IPS DF 19.7 (cell line): ENCODE measurements at regions not wholly inside any gene's neighbourhood (a gene's known extent, or its start where the extent isn't known, plus 50 kb on each side); places are given as distances from the start of the nearest gene placed in this dataset.
"Not testable (repeated sequence)": the region's sequence is repeated elsewhere in the genome, so short reads cannot be mapped to it uniquely, and the experiment has no call there.

ENCODE experiments used
- DNase-seq: peaks from one replicate; pipeline ENCODE4 v3.0.0-alpha.2; 2013; ENCODE audit warnings: low read depth, low spot score

GRCh38 chr20:47989957-47990356 is 204.7 kb upstream of the SULF2 start:
- DNase-seq, result no peak

GRCh38 chr20:47988676-47989075 is 203.4 kb upstream of the SULF2 start:
- no peak for DNase-seq

GRCh38 chr20:47985092-47985850 is 200.0 kb upstream of the SULF2 start:
- no peak for DNase-seq

- DNase-seq, result no peak
Observed at GRCh38 chr20:47984437-47984836, 199.2 kb upstream of the SULF2 start.

- not testable (repeated sequence) for DNase-seq
Observed at GRCh38 chr20:47983642-47984041, 198.4 kb upstream of the SULF2 start.

- DNase-seq, result no peak
Observed at GRCh38 chr20:47982574-47983360, 197.5 kb upstream of the SULF2 start.

GRCh38 chr20:47981222-47981621 is 195.9 kb upstream of the SULF2 start:
- no peak for DNase-seq

GRCh38 chr20:47980336-47981177 is 195.3 kb upstream of the SULF2 start:
- no peak for DNase-seq

GRCh38 chr20:47979361-47980095 is 194.2 kb upstream of the SULF2 start:
- DNase-seq, result not testable (repeated sequence)

GRCh38 chr20:47978428-47979120 is 193.3 kb upstream of the SULF2 start:
- DNase-seq, result not testable (repeated sequence)

GRCh38 chr20:47977789-47978252 is 192.5 kb upstream of the SULF2 start:
- DNase-seq, result not testable (repeated sequence)

- not testable (repeated sequence) for DNase-seq
Observed at GRCh38 chr20:47977017-47977788, 191.9 kb upstream of the SULF2 start.

GRCh38 chr20:47974234-47974878 is 189.1 kb upstream of the SULF2 start:
- no peak for DNase-seq

GRCh38 chr20:47973519-47974233 is 188.4 kb upstream of the SULF2 start:
- no peak for DNase-seq

GRCh38 chr20:47972916-47973309 is 187.6 kb upstream of the SULF2 start:
- no peak for DNase-seq

- DNase-seq, result not testable (repeated sequence)
Observed at GRCh38 chr20:47972297-47972915, 187.1 kb upstream of the SULF2 start.

- no peak for DNase-seq
Observed at GRCh38 chr20:47971058-47971791, 185.9 kb upstream of the SULF2 start.
